ENCODE measurements at regions not wholly inside any gene's neighbourhood (a gene's known extent, or its start where the extent isn't known, plus 50 kb on each side); places are given as distances from the start of the nearest gene placed in this dataset.

- TF ChIP-seq CTCF (IDR thresholded peaks at IDR 0.05) (no peak), POLR2A (IDR thresholded peaks at IDR 0.05) (no peak)
These were observed 369.7 kb upstream of the ATP2B1 start for GRCh38 chr12:90078344-90078743.

Data from thyroid gland (tissue), 4 donors.